Activated effector memory CD4-positive, alpha-beta T cell treated with anti-CD3 and anti-CD28 coated beads, Interleukin-2, amount 50 U/mL, for 16 hours (primary cell): ENCODE measurements at regions not wholly inside any gene's neighbourhood (a gene's known extent, or its start where the extent isn't known, plus 50 kb on each side); places are given as distances from the start of the nearest gene placed in this dataset.
"Not testable (repeated sequence)": the region's sequence is repeated elsewhere in the genome, so short reads cannot be mapped to it uniquely, and the experiment has no call there.

ENCODE experiments used
- DNase-seq: peaks from one replicate; pipeline ENCODE4 v3.0.0-alpha.2; 2020

- DNase-seq, result no peak
These were observed 281.4 kb downstream of the CD83 start for GRCh38 chr6:14398953-14399352.

DNA sequence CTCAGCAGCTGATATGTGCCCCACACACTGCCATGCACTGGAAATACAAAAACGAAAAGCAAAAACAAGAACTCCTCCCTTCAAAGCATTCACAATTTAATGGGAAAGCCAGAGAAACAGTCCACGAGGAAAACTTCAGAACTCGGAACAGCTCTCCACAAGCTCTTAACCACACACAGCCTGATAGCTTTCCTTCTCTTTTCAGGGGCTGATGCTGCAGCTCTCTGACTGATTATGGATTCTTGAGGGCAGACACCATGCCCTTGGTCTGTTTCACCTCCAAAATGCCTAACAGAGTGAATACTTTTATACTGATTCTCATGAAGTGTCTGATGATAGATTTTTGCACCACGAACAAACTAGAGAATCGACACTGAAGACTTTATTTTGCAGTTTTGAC is 282.1 kb downstream of the CD83 start:
- DNase-seq, result no peak

GRCh38 chr6:14401246-14401645 is 283.7 kb downstream of the CD83 start:
- DNase-seq, result no peak

- no peak for DNase-seq
These were observed 289.2 kb downstream of the CD83 start for GRCh38 chr6:14406614-14407331.

- DNase-seq, result no peak
These were observed 290.9 kb downstream of the CD83 start for GRCh38 chr6:14408446-14408845.

- DNase-seq, result no peak
These were observed 294.5 kb downstream of the CD83 start for GRCh38 chr6:14412026-14412425.

- no peak for DNase-seq
These were observed 297.9 kb downstream of the CD83 start for GRCh38 chr6:14415452-14415851.

GRCh38 chr6:14417377-14417776 is 299.8 kb downstream of the CD83 start:
- DNase-seq, result no peak

DNA sequence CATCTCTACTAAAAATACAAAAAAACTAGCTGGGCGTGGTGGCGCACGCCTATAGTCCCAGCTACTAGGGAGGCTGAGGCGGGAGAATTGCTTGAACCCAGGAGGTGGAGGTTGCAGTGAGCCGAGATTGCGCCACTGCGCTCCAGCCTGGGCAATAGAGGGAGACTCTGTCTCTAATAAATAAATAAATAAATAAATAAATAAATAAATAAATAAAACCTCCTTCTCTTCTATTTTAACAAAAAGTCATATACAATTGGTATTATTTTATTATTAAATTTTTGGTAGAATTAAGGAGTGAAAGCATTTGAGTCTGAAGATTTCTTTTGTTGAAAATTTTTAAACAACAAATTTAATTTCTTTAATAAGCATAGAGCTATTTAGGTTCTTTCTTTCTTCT is 301.7 kb downstream of the CD83 start:
- DNase-seq, result not testable (repeated sequence)

DNA sequence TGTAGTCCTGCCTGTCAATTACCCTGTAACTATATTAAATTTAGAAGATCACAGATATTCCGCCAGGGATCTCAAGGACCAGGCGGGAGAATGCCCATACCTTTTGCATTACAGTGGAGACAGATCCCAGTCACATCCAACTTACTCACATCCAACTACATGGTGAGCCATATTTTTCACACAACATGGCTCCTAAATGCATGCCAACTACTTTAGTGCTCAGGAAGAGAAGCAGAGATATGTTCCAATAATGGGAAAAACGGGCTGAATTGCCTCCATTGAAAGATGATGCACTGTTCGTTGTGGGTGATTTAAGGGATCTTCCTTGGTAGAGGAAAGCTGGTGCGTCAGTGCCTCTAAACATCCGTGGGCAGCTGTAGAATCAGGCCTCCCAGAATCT is 304.5 kb downstream of the CD83 start:
- DNase-seq, result no peak

GRCh38 chr6:14422917-14423316 is 305.3 kb downstream of the CD83 start:
- no peak for DNase-seq

- no peak for DNase-seq
These were observed 305.8 kb downstream of the CD83 start for GRCh38 chr6:14423330-14423729.

GRCh38 chr6:14423955-14424354 is 306.4 kb downstream of the CD83 start:
- no peak for DNase-seq

- DNase-seq, result no peak
These were observed 308.2 kb downstream of the CD83 start for GRCh38 chr6:14425805-14426204.

- DNase-seq, result no peak
These were observed 308.7 kb downstream of the CD83 start for GRCh38 chr6:14426281-14426680.

DNA sequence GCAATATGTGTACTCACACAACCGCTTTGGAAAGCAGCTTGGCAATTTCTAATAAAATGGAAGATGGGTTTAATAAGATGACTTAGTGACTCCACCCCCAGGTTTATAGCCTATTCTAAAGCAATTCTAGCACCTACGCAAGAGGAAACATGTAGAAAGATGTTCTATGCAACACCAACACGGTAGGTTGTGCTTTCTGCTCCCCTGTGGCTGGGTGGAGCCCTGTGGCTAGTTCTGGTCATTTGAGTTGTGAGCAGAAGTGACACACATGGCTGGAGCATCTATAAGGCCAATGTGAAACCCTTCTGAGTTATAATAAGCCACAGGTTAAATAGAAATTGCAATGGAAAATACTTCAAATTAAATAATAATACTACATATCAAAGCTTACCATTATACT is 310.7 kb downstream of the CD83 start:
- no peak for DNase-seq

DNA sequence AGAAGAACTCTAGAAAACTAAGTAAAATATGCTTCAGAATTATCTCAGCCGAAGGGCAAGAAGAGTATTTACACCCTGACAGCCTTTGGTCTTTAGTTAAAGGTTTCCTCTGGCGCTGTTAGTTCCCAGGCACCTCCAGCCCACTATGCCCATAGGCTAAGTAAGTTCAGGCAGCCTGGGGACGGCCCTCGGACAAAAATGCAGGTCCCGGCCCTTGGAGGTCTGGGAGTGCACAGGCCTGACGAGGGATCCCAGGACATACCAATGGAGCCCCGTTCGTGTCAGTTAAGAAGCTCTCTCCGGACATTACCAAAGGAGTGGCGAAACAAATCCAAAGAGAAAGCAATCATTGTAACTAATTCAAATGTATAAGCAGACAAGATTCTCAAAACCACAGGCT is 311.8 kb downstream of the CD83 start:
- no peak for DNase-seq

DNA sequence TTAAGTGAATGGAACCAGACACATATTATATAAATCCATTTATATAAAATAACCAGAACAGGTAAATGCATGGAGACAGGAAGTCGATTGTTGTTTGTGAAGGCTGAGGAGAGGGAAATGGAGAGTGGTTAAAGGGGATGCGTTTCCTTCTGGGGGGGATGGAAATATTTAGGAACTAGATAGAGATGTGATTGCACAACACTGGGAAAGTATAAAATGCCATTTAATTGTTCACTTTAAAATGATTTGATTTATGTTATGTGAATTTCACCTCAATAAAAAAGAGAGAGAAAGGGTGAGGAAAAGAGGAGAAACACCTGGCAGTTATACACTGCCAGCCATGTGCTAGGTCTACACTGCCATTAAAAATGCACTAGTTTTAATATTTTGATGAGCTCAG is 312.6 kb downstream of the CD83 start:
- DNase-seq, result no peak

DNA sequence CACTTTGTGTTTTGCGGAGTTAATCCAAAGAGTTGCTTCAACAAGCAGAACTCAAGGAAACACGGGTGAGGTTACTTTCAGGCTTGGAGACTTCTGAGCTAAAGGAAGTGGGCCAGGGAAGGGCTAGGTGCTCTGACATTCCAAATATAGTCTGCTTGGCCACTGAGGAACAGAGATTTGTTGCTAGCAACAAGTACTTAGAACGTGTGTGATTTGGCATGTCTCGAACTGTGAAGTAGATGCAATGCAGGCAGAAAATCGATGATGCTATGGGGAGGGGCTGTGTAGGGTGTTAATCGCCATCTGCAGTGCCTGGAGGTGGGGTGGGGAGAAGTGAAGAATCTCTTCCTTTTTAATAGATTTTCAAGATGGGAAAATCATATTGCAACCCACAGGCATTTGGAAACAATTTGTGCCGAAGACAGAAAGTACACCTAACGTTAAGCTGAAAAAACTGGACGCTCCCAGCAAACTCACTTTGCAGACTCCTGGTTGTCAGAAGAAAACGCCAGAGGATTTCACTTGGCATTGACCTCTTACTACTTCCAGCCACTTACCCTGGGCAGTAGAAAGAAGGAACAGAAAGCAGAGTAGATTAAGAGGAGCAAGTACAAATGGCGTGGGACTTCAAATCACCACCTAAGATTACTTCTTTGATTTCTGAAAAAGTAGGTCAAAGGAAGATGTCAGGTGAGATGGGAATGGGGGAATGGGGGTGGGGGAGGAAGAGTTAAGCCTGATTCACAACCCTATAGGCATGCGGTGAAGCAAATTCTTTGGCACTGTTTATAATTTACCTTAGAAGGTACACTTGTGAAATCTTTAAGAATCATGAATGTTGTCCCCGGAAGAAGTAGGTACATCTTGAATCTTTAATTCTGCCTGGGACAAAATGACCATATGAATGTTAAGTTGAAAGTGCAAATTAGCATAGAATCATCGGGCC is 314.1 kb downstream of the CD83 start:
- DNase-seq, result no peak

DNA sequence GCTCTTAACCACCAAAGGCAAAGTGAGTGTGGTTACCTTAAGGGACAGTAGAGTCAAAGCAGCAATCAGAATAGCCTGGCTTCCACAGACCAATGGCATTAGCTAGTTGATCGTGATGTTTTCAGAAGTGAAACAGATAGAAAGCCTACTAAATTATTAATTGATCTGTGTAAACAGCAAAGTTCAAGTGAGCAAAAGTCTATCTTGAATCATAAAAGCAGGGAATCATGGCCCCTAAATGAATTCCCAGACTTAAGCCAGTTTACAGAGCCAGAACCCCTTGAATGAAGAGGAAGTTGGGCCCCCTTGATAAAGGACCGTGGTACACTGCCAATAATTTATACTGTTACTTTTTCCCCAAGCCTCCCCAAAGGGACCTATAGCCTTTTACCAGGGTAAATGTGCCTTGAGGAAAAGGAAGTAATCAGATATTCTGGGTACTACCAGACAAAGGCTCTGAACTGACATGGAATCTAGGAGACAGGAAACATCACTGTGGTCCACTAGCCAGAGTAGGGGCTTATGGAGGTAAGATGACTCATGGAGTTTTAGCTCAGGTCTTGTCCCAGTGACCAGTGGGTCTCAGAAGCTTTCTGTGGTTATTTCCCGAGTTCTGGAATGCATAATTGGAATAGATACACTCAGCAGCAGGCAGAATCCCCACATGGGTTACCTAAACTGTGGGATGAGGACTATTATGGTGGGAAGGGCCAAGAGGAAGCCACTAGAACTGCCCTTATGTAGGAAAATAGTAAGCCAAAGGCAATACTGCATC is 317.5 kb downstream of the CD83 start:
- no peak for DNase-seq

- DNase-seq, result no peak
These were observed 319.1 kb downstream of the CD83 start for GRCh38 chr6:14436592-14437132.

DNA sequence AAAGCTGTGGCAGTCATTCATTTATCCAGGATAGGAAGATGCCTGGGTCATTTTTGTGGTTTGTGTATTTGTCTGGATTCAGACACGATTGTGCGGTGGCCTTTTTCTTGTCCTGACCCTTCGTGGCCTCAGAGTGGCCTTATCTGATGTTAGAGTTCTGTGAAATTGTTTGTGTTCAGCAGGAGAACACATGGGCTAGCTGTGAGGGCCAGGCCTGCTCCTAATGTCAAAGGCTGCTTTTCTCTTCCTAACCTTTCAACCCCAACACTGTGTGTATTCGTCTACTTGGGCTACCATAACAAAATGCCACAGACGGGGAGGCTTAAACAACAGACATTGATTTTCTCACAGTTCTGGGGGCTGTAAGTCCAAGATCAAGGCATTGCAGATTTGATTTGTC is 321.8 kb downstream of the CD83 start:
- DNase-seq, result no peak

DNA sequence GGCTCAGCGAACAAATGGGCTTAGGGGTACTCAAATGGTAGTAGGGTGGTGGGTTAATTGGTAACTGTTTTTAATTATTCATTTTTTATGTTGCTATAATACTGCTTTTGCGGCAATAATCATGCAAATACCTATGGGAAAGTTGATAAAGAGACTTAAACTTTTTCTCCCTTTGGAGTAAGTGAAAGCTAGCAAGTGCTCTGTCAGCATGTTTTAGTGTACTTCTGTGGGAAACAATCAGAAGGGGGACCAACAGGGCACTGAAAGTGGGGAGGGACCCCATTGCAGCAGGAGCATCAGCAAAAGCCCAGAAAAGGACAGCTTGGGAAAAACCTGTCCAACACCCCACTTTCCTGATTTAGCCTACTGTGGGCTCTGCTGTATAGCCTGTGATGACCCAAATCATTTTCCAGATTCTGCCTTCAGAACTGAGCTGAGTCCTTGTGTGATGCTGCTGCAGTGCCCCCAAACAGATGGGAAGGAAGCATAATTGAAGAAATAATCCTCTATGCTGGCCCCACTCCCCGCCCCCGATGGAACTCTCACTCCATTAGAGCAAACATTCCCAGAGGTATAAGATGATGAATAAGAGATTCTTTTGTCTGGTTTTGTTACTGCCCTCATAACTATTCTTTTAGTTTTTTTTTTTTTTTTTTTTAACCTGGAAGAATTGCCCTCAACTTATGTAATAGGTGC is 322.8 kb downstream of the CD83 start:
- DNase-seq, result no peak
